GM21717 (cell line): ENCODE measurements at regions not wholly inside any gene's neighbourhood (a gene's known extent, or its start where the extent isn't known, plus 50 kb on each side); places are given as distances from the start of the nearest gene placed in this dataset.

Experiments used
- ATAC-seq: cut with Tn5 transposase; IDR thresholded peaks from one replicate; pipeline ENCODE4 v1.9.1; 2021; ENCODE audit warnings: mild to moderate bottlenecking, moderate library complexity; ENCODE audit not compliant: unreplicated experiment

DNA sequence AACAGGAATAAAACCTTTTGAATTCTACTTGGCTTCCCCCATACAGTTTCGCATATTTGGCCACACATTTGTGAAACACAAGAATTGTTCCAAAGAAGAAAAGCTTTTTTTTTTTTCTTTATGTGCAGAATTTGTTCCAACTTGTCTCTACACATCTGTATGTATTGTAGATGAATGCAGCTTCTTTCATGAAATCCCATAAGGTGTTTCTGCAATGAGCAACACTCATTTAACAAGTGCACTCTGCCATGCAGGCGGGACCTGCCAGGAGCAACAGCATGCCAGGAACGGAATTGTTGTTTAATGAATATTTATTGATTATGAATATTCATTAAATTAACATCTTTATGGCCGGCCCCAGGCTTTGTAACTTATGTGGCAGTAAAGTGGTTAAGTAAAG is 1075.0 kb downstream of the TTLL7 start:
- no peak for ATAC-seq

DNA sequence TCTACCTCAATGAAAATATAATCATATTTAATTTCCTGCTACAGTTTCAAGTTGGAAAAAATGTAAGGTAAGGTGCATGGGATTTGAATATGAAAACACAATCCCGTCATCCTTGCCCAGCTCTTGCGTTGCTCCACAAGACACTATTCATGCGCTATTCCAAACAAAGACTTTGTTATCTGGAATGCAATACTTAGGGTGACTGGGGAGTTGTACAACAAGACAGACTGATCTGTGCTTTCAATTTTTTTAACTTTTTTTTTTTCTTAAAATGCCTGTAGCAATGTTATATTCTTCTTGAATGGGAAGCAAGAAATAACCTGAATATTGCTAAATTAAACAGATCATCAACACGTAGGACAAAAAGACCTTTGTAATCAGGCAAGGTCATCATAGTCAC is 1077.2 kb downstream of the TTLL7 start:
- no peak for ATAC-seq

DNA sequence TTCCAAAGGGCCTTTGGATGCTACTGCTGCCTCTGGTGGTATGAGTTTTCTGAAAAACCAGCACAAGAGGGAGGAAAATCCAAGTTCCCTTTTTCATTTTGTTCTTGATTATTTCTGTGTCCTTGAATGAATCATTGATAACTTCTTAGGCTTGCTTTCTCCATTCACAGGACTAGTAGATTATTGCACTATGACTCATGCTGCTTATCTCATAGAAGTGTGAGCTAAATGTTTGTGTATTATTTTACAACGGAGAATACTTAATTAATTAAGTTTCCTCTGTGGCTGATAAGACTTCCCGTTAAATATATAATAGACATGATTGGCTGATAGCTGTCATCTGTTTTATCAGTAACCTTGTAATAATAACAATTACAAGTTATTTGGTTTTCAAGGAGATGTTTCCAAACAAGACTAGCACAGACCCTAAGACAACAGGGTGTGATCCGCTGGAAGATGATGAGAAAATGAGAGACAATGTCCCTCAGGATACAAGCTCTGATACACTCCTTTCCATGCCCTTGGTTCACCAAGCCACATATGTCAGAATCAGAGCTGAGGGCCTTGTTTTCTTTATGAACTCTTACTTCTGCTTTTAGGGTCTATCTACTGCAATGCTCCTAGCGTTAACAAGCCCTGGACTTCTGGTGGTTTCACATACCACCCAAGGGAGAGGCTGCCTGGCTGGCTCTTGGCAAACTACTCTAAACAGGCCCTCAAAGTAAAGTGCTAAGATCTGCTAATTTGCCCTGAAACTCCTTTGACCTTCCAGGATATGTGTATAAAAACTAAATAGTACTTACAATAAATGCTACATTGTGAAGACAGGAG is 1078.3 kb downstream of the TTLL7 start:
- no peak for ATAC-seq

DNA sequence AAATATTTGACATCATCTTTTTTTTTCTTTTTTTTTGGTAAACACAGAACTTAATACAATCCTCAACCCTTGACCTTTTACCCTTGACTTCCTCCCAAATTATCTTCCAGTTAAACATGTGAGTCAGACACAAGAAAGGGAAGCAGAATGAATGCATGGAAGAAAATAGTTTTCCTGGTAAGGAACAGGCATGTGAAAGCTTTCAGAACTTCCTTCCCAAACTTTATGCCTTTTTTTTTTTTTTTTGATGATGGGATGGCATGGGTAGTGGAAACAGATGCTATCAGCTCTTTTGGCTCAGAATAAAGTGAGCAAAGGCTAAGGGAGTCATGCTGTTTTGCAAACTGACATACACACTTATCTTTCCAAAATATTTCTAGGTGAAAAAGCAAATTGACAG is 1079.1 kb downstream of the TTLL7 start:
- no peak for ATAC-seq

DNA sequence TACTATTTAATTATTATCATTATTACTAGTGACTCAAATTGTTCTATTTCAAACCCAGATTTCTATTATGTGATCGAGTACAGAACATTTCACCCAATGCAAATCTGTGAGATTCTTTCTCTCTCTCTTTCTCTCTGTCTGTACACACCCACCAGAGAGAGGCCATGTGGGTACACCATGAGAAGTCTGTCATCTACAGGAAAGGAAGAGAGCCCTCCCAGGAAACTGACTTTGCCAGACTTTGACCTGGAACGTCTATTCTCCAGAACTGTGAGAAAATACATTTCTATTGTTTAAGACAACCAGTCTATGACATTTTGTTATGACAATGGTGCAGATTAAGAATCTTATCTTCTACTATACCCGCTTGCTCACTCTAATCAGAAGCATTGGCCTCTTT is 1091.6 kb downstream of the TTLL7 start:
- ATAC-seq = no peak

DNA sequence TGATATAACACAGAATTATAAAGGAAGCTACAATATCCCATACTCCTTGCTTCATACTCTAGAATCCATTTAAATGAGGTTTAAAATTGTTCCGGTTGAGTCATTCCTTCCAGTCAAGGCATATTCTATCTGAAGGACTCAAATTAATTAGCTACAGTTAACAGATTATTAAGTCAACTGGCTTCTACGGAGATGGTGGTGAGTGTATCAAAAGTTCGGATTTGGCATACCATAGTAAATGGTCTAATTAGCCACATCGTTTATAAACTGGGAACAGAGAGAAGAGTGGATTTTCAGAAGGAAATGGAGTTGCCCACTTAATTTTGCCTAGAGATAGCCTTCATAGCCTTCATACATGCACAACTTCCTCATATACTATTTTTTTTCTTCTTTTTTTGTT is 1095.3 kb downstream of the TTLL7 start:
- no peak for ATAC-seq

DNA sequence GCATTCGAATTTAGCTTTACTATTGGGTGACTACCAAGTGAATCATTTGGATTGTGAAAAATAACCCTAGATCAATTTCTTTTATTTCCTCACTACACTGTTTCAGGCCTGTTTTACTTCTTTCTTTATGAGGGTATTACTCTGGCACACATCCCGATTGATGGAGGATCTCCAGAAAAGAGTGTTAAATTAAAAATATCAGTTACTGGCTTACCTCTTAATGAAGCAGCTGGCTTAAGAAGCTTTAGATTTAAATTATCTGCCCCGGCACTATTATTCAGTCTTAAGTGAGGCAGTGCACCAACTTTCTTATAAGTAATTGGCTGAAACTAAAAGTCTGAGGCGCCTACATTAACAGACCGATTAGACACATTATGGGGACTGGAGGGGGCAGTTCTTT is 1097.4 kb downstream of the TTLL7 start:
- no peak for ATAC-seq

DNA sequence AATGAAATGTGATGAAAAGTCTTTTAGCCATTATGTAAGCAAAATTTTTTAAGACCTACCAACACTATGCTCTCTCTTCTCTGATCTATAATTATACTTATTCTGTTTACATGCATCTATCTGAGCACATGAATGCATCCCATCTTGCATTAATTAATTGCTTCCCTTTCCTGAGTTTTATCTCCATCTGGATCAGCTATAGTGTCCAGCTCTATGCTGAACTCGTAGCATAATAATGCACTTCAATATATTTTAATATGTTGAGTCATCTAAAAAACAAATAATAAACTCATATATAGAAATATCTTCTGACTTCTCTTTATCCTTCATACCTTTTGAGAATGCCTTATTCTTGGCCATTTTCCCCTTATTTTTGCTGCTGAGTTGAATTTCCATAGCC is 1097.8 kb downstream of the TTLL7 start:
- no peak for ATAC-seq

DNA sequence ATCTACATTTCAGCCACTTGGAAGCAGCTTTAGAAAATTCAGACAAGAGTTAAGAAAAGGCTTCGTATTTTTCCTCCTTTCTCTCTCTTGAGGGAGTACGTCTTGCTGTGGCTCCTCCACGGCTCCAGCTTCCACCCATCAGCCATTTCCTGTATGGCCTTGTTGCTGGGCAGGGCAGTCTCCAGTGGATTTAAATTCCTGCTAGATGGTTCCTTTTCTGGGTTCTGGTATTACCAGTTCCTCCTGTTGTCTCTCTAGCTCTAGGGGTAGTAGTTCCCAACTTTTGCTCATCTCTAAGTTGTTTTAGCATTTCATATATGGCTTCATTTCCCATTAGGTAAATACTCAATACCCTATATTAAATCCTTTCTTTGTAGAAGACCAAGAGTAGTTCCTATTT is 1098.3 kb downstream of the ADGRL2 start:
- ATAC-seq = no peak

DNA sequence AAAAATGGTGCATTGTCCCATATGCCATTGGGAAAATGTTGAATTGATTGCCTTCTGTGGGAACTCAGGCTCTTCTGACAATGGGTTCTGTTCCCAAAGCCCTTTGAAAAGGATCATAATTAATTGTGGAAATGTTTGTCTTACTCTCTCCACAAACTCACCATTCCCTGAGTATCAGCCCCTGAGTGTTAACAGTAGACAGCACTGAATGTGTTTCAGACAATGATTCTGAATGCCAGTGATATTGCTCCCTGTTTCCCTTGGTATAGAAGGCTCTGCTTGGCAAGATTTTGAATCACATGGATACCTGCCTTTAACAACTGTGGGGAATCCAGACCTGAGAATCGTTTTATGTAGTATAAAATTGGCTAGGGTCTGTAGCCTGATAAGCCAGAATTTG is 1096.8 kb downstream of the ADGRL2 start:
- ATAC-seq = no peak

DNA sequence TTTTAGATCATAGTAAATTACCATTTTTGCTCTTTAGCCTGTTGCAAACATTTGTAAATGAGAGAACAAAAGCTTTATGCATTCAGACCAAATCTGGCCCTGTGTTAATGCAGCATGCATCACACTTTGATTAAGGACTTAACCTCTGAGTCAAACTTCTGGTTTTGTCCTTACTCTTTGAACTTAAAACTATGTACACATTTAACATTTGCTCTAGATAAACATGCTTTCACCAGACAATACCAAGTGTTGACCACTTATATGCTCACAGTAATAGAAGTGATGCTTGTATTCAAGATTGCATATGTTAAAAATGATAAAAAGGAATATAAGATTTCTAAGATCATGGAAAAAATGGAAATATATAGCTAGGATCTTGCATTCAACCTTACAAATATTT is 1095.3 kb downstream of the ADGRL2 start:
- ATAC-seq = no peak

DNA sequence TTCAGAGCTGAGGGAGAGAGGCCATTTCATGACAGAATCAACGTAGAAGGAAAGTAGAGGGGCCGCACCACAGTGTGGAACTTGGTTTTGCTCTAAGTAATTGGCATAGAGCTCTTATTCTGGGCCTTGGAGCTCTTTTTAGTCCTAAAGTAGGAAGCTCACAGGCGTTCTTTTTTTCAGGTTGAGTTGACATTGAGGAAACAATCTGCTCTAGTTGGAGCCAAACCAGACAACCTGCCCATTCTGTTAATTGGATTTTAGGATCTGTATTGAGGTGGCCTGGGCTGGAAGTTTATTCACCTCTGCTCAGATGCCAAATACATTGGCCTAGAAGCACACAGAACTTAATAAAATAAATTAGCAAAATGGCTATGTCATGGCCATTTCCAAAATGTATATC is 1093.9 kb downstream of the ADGRL2 start:
- no peak for ATAC-seq

DNA sequence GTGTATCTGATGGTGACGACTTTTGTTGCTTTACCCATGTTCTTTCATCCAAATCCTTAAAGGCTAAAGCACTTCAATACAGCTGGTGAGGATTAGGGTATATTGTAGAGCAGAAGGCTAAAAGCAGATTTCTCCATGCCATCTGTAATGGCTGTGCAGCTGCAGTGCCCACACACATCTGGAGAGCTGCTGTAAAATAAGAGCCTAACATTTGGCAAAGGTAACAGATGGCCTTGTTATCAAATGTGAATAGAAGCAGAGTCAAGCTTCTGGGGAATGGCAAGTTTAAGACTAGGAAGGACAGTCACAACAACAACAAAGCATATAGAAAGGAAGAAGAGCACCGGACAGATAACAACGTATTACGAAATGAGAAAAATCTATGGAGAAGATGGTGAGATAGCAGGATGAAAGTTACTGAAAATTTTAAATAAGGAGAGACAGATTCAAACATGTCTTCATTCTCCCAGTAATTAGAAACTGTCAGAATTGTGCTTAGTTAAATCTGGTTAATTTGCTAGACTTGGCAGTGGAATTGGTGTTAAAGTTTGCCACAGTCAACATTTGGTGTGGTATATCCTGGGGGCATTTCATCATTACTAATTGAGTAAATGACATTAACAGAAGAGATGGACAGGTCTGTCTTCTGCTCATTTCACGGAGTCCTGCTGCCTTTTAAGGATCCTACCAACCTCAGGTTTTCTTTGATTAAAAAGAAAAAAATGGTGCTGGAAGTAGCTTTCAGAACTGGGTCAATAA is 1093.2 kb downstream of the ADGRL2 start:
- no peak for ATAC-seq

DNA sequence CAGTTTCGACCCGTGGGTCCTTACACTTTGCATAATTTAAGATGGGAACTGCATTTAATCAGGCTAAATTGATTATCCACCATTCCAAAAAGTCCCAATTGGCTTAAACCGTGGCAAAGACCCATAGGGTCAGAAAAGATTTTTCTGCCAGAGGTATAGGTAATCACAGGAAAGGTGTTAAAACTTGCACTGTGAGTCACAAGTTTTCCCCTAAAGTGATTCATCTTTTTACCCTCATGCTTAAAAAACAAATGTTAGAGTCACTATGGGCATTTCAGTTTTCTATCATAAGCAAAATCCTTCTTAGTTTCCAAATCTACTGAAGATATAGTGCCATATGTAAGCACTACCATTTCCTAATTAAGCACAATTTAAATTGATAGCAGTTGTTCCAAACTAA is 1079.8 kb downstream of the ADGRL2 start:
- no peak for ATAC-seq

DNA sequence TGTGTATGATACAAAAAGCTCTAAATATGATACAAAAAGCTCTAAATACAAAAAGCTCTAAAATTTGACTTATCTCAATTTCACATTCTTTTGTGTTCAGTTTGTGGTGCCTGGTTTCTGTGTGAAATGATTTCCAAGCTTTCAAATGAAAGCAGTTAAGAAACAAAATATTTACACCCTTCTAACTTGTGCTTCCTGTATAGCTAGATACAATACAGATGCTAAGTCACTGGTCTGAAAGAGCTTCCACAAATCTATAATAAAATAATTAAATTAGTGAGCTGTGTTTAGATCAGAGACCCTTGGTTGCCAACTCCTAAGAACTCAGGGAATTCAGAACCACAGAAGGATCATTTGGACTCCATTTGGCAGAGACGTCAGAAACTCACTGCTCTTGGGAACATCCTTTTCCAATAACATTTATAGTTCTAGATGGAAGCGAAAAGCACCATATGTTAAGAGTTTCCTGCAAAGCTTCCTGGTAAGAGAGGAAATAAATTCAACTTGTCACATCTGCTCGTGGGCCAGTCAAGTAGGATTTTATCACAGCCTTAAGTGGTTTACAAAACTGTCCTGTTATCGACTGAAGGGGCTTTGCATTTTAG is 1079.1 kb downstream of the ADGRL2 start:
- no peak for ATAC-seq

DNA sequence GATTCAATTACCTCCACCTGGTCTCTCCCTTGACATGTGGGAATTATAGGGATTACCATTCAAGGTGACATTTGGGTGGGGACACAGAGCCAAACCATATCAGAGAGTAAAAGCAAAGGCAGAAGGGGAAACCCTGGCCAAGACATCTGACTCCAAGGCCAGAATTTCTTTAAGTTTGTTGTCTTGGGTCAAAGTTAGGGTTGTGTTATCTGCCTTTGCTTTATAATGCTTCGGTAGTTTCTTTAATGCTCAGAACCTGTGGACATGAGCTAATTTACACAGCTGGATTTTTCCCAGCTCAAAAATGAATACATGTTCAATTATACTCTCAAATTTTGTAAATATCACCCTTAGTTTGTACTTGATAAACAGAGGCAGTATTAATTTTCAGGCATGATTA is 1074.4 kb downstream of the ADGRL2 start:
- no peak for ATAC-seq

DNA sequence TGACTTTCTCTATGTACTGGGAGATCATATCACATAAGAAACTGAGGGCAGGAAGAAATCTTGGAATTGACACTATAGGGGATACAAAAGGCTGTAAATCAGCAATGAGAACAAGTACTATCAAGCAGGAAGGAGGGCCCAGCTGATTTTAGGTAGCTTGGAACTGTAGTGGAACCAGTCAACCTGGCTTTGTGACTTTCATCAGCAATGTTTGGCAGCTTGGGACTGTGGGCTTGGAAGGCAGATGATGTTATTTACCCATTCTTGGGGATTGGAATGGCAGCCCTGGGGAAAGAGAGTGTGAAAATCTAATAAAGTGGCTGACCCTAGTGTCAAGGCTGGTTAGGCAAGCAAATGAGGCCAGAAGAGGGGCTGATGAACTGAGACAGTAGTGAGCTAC is 1073.3 kb downstream of the ADGRL2 start:
- no peak for ATAC-seq

DNA sequence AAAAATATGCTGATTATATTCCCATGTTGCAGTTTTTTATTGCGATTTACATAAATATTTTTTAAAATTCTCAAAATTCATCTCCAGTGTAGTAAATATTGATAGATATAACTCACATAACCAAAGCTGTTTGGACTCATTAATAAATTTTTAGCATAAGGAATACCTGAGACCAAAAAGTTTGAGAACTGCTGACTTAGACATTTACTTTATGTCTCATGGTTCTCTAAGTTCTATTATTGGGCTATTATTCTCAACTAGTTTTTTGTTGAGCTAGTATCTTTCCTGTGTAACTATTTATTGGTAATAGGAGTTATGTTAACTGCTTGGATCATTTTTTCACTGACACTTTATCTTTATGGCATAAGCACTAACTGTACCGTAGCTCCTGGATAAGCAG is 1069.6 kb downstream of the ADGRL2 start:
- ATAC-seq = no peak

DNA sequence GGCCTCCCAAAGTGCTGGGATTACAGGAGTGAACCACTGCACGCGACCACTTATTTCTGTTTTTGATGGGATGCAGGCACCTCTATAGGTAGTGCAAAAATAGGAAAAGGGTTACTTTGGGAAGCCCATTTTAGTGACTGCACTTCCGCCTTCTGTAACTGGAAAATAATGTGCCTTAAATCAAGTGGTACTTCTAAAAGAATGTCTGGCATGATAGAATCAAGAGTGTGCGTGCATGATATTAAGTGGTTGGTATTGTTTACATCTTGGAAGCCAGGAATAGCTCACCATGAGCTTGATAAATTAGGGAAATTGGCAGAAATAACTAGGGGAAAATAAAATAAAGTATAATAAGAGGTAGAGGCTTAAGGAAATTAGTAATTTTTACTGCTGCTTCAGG is 1067.0 kb downstream of the ADGRL2 start:
- no peak for ATAC-seq

DNA sequence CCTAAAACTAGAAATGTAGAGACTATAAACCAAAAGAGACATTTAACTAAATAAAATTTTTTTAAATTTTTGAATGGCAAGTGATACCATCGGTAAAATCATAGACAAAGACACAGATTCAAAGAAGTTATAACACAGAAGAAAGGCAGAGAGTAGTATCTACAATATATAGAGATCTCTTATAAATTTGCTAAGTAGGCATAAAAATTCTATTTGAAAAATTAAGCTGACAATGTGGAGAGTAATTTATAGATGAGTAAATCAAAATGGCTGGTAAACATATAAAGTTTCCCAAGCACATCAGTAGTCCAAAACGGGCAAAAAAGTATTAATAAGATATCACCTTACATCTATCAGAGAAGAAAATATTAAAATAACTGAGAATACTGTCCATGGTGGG is 1061.0 kb downstream of the ADGRL2 start:
- ATAC-seq = no peak

DNA sequence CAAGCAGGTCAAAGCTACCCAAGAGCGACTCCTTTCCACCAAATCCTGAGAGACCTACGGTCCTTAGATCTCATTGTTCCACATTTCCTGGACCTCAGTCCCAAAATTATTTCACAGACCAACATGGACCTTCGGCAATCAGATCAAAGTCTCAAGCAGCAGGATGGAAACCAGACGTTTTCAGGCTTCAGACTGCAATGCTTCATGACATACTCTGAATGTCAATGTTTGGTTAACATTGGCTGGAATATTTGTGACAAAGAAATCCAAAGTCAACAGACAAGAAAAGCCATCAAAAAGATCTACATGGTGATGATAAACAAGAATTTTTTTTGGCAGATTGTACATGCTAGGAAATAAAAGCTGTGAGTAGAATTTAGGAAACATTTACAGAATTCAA is 1057.3 kb downstream of the ADGRL2 start:
- no peak for ATAC-seq

DNA sequence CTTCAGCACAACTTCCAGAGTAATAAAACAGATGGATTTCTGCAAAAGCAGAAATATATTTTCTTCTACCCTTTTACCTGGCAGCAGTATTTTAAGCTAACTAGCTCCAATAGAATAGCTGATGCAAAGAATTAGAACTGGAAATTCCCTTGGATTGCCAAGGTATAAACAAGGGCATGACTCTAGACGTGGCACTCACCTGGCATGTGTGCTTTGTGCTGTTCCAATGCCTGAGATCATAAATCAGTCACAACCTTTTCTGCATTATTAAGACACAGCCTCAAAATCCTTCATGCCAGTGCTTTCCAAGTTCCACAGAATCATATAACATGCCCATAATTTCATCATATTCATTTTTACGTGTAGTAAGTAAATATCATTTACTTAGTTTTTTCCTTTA is 1048.7 kb downstream of the ADGRL2 start:
- ATAC-seq = no peak
